Kidney epithelial cell (primary cell): ENCODE measurements at regions not wholly inside any gene's neighbourhood (a gene's known extent, or its start where the extent isn't known, plus 50 kb on each side); places are given as distances from the start of the nearest gene placed in this dataset.

Experiments
- DNase-seq: peaks from one replicate; pipeline ENCODE4 v3.0.0-alpha.2; 2010; ENCODE audit warnings: low read depth
- H3K27me3 ChIP-seq: 2 replicates; pipeline ENCODE4 v1.6.0; 2011; ENCODE audit warnings: low read length; ENCODE audit not compliant: control insufficient read depth, insufficient read depth
- H3K36me3 ChIP-seq: 2 replicates; pipeline ENCODE4 v1.5.1; 2011; ENCODE audit warnings: low read length; ENCODE audit not compliant: control insufficient read depth, insufficient read depth
- H3K4me3 ChIP-seq: 2 replicates; pipeline ENCODE4 v1.5.1; 2011; ENCODE audit warnings: low read depth, mild to moderate bottlenecking, control low read depth, low read length
- CTCF ChIP-seq: IDR thresholded peaks from 2 replicates; pipeline ENCODE4 v1.5.1; 2011; ENCODE audit warnings: mild to moderate bottlenecking, moderate library complexity, low read length, control low read depth, inconsistent platforms; ENCODE audit not compliant: insufficient read depth, poor library complexity, severe bottlenecking

DNA sequence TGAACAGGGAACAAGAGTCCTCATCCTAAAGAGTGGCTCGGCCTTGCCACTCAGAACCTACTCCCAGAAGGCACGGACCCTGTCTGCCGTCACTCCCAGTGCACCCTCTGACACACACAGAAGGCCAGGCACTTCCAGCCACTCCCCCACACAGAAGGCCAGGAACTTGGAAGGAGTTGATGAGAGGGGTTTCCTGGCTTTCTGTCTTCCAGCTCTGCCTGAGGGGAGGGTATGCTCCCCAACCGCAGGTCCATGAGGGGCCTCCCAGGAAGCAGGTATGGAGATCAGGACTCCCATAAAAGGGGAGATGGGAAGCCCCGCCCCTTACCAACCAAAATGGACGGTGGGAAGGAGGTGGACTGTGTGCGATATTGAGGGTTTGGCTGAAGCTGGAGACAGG is 247.6 kb upstream of the IRX4 start:
- TF ChIP-seq CTCF: no peak
- Histone ChIP-seq H3K36me3 (no peaks in the 10 kb centered on the region), H3K4me3 (no peak overlapping the region), H3K27me3 (peaks cover 4% of the 10 kb centered on the region)
- no peak for DNase-seq

DNA sequence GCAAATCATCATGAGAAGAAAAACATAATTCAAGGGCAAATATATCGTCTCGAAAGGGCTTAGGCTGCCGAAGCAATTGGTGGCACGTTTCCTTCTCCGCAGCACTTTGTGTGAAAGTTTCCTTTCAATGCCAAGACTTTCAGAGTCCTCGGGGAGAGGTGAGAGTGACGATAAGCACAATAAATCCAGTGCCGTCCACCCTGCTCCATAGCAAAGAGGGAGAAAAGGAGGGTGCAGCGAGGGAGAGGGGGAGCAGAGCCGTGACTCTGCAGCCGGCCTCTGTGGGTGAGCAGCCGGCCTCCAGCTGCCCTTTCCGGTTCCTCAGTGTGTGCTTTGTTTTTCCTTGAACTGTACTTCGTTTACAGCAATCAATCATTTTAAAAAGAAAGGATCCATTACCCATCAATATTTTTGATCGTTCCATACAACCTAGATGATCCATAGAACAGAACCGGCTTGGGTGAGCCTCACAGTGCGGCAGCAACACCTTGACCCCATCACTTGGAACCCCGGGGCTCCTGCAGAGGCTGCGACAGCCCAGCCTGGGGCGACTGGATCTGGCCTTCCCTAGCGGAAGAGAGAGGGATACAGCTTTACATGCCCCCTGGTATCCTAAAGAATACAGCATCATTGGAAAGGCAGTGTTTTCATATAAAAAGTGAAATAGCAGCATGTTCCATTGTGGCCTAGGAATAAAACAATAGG is 247.0 kb upstream of the IRX4 start:
- H3K27me3 ChIP-seq: peaks cover 4% of the 10 kb centered on the region
- H3K4me3 ChIP-seq: no peak overlapping the region
- no peak for TF ChIP-seq CTCF
- DNase-seq: no peak
- H3K36me3 ChIP-seq: no peaks in the 10 kb centered on the region

- Histone ChIP-seq H3K4me3 (no peak overlapping the region), H3K36me3 (no peaks in the 10 kb centered on the region), H3K27me3 (peaks cover 4% of the 10 kb centered on the region)
- no peak for DNase-seq
- TF ChIP-seq CTCF: no peak
Measured at GRCh38 chr5:2128686-2129355, 246.1 kb upstream of the IRX4 start.

GRCh38 chr5:2126512-2126911 is 243.8 kb upstream of the IRX4 start:
- no peak for DNase-seq
- Histone ChIP-seq H3K4me3 (no peak overlapping the region), H3K27me3 (peaks cover 4% of the 10 kb centered on the region), H3K36me3 (no peaks in the 10 kb centered on the region)
- TF ChIP-seq CTCF: no peak

GRCh38 chr5:2125901-2126265 is 243.2 kb upstream of the IRX4 start:
- Histone ChIP-seq H3K4me3 (no peak overlapping the region), H3K27me3 (peaks cover 4% of the 10 kb centered on the region), H3K36me3 (no peaks in the 10 kb centered on the region)
- TF ChIP-seq CTCF: no peak
- no peak for DNase-seq
